Caki2 (cell line): ENCODE measurements at regions not wholly inside any gene's neighbourhood (a gene's known extent, or its start where the extent isn't known, plus 50 kb on each side); places are given as distances from the start of the nearest gene placed in this dataset.
A peak's percentile ranks its signal among the peaks of the same experiment; 100 is the strongest.

Source experiments
- DNase-seq: peaks from one replicate; pipeline ENCODE4 v3.0.0-alpha.2; 2015; ENCODE audit warnings: low read depth
- in situ Hi-C: cut with HindIII; loops from 2 replicates; pipeline ENCODE4 v1.10.0; 2016; ENCODE audit warnings: low sequenced_read_pairs, low pct_unique_long_range_greater_than_20kb, mixed read lengths

DNA sequence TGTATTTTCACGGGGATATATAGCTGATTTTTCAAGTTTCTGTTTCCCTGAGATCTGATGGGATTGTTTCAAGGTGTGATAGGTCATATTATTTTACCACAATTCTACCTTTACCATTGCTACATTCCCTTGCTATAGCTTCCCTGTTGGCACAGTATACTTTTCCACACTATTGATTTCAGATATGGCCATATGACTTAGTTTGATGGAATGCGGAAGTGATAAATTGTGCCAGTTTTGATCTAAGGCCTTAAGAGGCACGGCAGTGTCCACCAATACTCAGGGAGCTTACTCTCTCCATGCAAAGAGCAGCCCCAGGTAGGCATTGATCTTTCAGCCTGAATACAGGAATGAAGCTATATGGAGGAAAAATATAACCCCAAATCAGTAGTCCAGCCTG lies 315.7 kb downstream of the SLC16A7 start:
- in situ Hi-C loops, result no loop called here
- no peak for DNase-seq

GRCh38 chr12:59916988-59917387 lies 321.2 kb downstream of the SLC16A7 start:
- DNase-seq, result no peak
- in situ Hi-C loops, result no loop called here

- no peak for DNase-seq
- in situ Hi-C loops, result no loop called here
These were observed 331.2 kb downstream of the SLC16A7 start for GRCh38 chr12:59927032-59927431.

GRCh38 chr12:59928416-59928815 lies 332.6 kb downstream of the SLC16A7 start:
- in situ Hi-C loops, result no loop called here
- no peak for DNase-seq

DNA sequence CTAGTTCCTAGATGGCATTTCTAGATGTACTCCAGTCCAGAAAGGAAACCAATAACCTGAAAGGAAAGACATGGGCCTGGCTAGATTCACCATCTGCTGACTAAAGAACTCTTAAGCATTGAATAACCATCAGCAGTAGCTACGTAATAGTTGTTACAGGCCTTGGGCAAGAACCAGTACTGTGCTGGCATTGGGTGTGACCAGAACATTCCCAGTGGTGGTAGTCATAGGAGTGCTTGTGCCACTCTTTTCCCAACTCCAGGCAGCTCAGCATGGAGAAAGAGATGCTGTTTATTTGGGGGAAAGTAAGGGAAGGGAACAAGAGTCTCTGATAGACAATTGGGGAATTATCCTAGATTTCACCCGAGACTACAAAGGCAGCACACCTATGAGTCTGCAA lies 333.3 kb downstream of the SLC16A7 start:
- no peak for DNase-seq
- in situ Hi-C loops, result no loop called here

DNA sequence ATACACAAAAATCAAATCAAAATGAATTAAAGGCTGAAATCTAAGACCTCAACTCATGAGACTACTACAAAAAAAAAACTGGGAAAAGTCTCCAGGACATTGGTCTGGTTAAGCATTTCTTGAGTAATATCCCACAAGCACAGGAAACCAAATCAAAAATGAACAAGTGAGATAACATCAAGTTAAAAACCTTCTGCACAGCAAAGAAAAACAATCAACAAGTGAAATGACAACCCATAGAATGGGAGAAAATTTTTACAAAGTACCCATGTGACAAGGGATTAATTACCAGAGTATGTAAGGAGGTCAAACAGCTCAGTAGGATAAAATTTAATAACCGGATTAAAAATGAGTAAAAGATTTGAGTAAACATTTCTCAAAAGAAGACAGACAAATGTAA lies 338.7 kb downstream of the SLC16A7 start:
- DNase-seq, result no peak
- in situ Hi-C loops, result no loop called here

DNA sequence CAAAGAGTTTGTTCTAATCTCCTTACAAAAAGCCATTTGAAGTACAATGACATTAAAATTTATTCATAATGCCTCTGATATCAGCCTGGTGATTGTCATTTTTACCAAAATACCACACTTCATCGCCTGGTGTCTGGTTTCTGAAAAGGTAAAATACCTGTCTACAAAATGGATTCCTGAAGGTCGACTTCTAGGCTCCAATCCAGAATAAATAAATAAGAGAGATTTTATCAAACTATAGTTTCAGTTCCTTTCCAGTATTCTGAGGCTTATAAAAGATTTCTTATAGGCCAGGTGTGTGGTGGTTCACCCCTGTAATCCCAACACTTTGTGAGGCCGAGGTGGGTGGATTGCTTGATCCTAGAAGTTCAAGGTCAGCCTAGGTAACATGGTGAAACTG lies 340.7 kb downstream of the SLC16A7 start:
- DNase-seq, result no peak
- in situ Hi-C loops, result no loop called here

- in situ Hi-C loops, result no loop called here
- DNase-seq, result peak; percentile 73
These were observed 341.3 kb downstream of the SLC16A7 start for GRCh38 chr12:59937148-59937547.

GRCh38 chr12:59938190-59938962 lies 342.5 kb downstream of the SLC16A7 start:
- no peak for DNase-seq
- in situ Hi-C loops, result no loop called here

DNA sequence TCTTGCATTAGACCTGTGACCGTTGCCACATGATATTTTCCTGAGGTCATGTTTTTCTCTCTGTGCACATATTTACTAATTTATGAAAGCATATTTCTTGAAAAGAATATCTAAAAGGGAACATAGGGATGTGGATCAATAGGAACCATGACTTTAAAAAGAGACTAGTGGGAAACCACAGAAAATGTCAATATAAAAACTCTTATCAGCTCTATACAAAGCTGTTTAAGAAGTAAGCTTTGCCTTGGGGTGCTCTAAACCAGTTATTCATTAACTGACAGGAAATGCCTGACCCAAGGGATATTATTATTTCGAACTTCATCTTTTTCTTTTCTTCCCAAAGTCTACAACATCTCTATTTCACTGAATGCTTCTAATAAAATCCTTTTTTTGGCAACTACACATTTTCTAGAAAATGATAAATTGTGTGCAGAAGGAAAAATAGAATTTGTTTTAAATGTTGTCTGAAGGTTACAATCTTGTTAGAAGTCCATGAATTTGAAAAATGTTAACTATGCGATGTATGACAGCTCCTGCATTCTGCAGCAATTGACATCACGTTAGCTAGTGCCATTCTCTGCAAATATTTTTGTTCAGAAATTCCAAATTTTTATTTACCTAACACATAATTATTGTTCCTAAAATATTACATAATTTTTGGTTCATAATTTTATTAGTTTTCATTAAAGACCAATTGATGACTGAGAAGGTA lies 345.0 kb downstream of the SLC16A7 start:
- in situ Hi-C loops, result no loop called here
- DNase-seq, result no peak

DNA sequence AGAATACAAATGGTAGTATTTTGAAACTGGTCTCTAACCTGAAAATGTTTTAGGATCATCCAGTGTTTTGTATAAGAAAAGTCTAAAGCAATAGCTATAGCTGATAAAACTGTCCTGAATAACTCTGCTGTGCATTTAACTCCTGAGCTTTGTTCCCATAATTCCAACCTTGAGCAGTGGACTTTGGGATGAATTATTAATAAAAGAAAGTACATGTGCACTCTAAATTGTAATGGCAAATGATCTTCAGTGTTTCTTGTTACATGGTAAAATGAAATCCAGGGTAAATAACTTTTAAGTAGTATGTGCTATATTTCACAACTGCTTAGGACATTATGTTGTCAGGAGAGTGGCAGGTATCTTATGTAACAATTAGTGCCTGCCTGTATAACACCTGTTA lies 345.6 kb downstream of the SLC16A7 start:
- no peak for DNase-seq
- in situ Hi-C loops, result no loop called here

- in situ Hi-C loops, result no loop called here
These were observed 348.3 kb downstream of the SLC16A7 start for GRCh38 chr12:59944177-59944576.

DNA sequence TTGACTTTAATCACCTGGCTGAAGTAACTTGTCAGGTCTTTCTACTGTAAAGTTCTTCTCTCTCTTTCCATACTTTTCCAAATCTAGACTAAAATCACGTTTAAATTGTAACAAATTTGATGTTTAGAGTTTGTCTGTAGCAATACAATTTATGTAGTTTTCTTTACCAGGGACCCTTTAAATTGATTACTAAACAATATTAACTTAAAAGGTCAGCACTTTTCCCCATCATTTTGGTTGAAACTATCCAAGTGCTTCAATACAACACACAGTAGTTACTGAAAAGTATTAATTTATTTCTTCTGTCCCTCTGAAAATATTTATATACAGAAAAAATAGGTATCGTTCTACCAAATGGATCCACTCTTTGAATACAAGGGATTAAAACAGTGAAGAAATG lies 350.8 kb downstream of the SLC16A7 start:
- in situ Hi-C loops, result no loop called here
- DNase-seq, result no peak

More at GRCh38 chr12:59944177-59944576, 348.3 kb downstream of the SLC16A7 start:
- no peak for DNase-seq

DNA sequence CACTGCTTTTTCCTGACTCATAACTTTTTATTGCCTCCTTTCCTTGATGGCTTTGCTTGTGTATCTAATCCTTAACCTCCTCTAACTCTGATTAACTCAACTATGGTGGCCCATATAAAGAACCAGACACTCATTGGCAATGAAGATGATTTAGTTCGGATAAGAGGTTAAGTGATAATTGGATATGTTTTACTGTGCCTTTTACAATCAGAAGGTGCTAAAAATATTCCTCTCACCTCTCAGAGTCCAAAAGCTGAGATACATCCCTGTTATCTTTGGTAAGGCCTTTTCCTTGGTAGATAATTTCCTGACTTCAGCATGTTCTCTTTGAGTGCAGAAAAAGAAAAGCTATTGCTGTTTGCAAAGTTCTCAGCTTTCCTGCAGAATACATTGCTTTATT lies 367.7 kb downstream of the SLC16A7 start:
- no peak for DNase-seq
- in situ Hi-C loops, result no loop called here

- DNase-seq, result peak; percentile 71
- in situ Hi-C loops, result no loop called here
These were observed 377.1 kb downstream of the SLC16A7 start for GRCh38 chr12:59972905-59973304.

DNA sequence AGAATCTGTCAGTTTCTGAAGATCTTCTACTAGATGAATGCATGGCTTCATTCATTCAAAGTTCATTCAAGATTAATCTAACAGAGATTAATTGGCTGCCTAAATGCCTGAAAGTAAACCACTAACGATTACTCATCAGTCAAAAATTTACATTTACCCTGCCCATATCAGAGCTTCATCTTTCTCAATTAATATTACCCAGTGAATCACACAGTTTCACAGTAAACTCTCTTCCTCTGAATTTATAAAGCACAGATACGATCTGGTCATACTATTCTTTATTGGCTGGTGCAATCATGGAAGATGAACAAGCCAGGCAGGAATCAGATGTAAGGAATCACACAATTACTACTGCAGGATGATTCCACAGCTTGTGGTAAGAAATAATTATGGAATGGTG lies 377.7 kb downstream of the SLC16A7 start:
- in situ Hi-C loops, result no loop called here
- peak; percentile 77 for DNase-seq

GRCh38 chr12:59977779-59978178 lies 381.9 kb downstream of the SLC16A7 start:
- in situ Hi-C loops, result no loop called here
- DNase-seq, result no peak

- DNase-seq, result no peak
- in situ Hi-C loops, result no loop called here
These were observed 384.6 kb downstream of the SLC16A7 start for GRCh38 chr12:59980476-59980875.

DNA sequence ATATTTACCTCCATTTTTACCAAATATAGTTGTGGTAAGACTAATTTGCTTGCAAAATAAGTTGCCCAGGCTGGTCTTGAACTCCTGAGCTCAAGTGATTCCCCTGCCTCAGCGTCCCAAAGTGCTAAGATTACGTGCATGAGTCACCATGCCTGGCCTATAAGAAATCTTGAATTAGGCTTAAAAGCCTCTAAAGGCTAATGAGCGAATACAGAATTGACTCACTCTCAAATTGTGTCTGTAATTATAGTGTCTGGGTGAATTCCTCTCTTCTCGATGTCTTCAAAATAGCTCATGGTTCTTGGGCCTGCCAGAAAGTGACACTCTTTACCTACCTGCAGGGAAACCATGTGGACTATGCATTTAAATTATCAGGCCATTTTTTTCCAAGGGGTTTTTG lies 403.5 kb downstream of the SLC16A7 start:
- in situ Hi-C loops, result no loop called here
- no peak for DNase-seq

GRCh38 chr12:60010486-60010885 lies 414.7 kb downstream of the SLC16A7 start:
- in situ Hi-C loops, result no loop called here
- DNase-seq, result no peak
